ENCODE measurements at regions not wholly inside any gene's neighbourhood (a gene's known extent, or its start where the extent isn't known, plus 50 kb on each side); places are given as distances from the start of the nearest gene placed in this dataset.

DNA sequence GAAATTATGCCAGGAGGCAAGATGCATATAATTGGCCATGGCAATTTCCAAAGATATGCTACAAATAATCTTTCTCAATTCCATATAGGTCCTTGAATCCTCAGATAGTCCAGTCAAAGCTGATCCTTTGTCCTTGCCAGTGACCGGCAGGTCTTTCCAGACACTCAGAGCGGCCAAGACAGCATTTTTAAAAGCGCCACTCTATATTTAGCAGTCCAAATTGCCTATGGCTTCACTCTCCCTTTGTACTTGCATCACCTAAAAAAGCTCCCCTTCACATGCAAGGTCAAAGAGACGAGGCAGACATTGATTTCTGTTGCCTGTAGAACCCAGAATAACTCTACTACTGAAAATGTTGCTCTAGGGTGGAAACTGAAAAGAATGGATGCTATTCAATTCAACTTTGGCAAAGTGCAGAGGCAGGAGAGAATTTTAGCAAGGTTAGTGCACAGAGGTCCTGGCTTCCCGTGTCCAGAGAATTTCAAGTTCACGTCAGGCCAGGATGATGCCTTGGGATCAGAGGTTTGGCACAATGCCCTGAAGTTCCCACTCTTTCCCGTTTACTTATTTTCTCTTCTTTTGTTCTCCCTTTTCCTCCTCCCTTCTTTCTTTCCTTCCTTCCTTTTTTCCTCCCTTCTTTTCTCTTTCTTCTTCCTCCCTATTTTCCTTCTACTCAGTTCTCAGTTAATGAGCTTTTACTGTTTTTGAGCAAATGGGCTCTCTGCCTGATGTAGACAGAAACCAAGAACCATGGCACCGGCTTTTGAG lies 108.5 kb downstream of the KCNK1 start:
- TF ChIP-seq, protein P1, sequence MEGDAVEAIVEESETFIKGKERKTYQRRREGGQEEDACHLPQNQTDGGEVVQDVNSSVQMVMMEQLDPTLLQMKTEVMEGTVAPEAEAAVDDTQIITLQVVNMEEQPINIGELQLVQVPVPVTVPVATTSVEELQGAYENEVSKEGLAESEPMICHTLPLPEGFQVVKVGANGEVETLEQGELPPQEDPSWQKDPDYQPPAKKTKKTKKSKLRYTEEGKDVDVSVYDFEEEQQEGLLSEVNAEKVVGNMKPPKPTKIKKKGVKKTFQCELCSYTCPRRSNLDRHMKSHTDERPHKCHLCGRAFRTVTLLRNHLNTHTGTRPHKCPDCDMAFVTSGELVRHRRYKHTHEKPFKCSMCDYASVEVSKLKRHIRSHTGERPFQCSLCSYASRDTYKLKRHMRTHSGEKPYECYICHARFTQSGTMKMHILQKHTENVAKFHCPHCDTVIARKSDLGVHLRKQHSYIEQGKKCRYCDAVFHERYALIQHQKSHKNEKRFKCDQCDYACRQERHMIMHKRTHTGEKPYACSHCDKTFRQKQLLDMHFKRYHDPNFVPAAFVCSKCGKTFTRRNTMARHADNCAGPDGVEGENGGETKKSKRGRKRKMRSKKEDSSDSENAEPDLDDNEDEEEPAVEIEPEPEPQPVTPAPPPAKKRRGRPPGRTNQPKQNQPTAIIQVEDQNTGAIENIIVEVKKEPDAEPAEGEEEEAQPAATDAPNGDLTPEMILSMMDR (IDR thresholded peaks at IDR 0.05), result no peak
- TF ChIP-seq POLR2A (IDR thresholded peaks at IDR 0.05), result no peak
